Hepatocyte (in vitro differentiated cells): ENCODE measurements at regions not wholly inside any gene's neighbourhood (a gene's known extent, or its start where the extent isn't known, plus 50 kb on each side); places are given as distances from the start of the nearest gene placed in this dataset.
"Not testable (repeated sequence)": the region's sequence is repeated elsewhere in the genome, so short reads cannot be mapped to it uniquely, and the experiment has no call there.

ENCODE experiments used
- EZH2 ChIP-seq: fragments of 200-600 bp; sonication (generic); IDR thresholded peaks from 2 replicates; pipeline ENCODE4 v1.6.1; 2016; ENCODE audit warnings: antibody characterized with exemption, mild to moderate bottlenecking, borderline replicate concordance
- EZH2phosphoT487 ChIP-seq: fragments of 200-600 bp; sonication (generic); IDR thresholded peaks from one replicate; pipeline ENCODE4 v1.6.1; 2018; ENCODE audit warnings: antibody characterized with exemption, mild to moderate bottlenecking, low read depth, moderate library complexity; ENCODE audit not compliant: unreplicated experiment, severe bottlenecking
- TF ChIP-seq, protein P1 (sequence below): fragments of 200-600 bp; sonication (generic); IDR thresholded peaks from 2 replicates; pipeline ENCODE4 v1.5.1; 2016; ENCODE audit warnings: antibody characterized with exemption, mild to moderate bottlenecking; ENCODE audit not compliant: poor library complexity

DNA sequence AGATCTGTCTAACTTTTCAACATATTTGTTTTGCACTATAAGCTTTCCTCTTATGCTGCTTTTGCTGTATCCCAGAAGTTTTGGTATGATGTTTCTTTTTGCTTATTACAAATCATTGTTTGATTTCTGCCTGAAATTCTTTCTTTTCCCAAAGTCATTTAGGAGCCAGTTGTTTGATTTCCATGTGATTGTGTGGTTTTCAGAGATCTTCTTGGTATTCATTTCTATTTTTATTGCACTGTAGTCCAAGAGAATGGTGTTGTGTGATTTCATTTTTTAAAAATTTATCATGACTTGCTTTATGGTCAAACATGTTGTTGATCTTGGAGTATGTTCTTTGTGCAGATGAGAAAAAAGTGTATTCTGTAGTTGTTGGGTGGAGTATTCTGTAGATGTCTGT is 88.1 kb downstream of the LGALS9B start:
- TF ChIP-seq, protein P1, sequence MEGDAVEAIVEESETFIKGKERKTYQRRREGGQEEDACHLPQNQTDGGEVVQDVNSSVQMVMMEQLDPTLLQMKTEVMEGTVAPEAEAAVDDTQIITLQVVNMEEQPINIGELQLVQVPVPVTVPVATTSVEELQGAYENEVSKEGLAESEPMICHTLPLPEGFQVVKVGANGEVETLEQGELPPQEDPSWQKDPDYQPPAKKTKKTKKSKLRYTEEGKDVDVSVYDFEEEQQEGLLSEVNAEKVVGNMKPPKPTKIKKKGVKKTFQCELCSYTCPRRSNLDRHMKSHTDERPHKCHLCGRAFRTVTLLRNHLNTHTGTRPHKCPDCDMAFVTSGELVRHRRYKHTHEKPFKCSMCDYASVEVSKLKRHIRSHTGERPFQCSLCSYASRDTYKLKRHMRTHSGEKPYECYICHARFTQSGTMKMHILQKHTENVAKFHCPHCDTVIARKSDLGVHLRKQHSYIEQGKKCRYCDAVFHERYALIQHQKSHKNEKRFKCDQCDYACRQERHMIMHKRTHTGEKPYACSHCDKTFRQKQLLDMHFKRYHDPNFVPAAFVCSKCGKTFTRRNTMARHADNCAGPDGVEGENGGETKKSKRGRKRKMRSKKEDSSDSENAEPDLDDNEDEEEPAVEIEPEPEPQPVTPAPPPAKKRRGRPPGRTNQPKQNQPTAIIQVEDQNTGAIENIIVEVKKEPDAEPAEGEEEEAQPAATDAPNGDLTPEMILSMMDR, result not testable (repeated sequence)
- TF ChIP-seq EZH2, EZH2phosphoT487: not testable (repeated sequence)
